Activated CD8-positive, alpha-beta memory T cell treated with anti-CD3 and anti-CD28 coated beads, Interleukin-2, amount 10 ng/mL, durations not matched to agents 7 days and 5 days (primary cell): ENCODE measurements at regions not wholly inside any gene's neighbourhood (a gene's known extent, or its start where the extent isn't known, plus 50 kb on each side); places are given as distances from the start of the nearest gene placed in this dataset.

Experiments used
- ATAC-seq: fragments of 150-1000 bp; cut with Tn5 transposase; one replicate; pipeline ENCODE4 v1.10.0; 2021; ENCODE audit warnings: moderate library complexity
- CTCF ChIA-PET: fragments of 350-600 bp; sonication (Branson Sonifier 250); formaldehyde crosslinking; loops from one replicate; lab custom pipeline; 2021; ENCODE audit warnings: antibody characterized with exemption; lab: Charles Lee
- DNase-seq: peaks from one replicate; pipeline ENCODE4 v3.0.0-alpha.2; 2020
- H3K27ac Mint-ChIP-seq: one replicate; pipeline ENCODE4 v1.8.0; 2021; ENCODE audit warnings: mild to moderate bottlenecking, mixed read lengths
- H3K27me3 Mint-ChIP-seq: one replicate; pipeline ENCODE4 v1.8.0; 2021; ENCODE audit warnings: mixed read lengths
- H3K36me3 Mint-ChIP-seq: one replicate; pipeline ENCODE4 v1.8.0; 2021; ENCODE audit warnings: mild to moderate bottlenecking, mixed read lengths
- H3K4me1 Mint-ChIP-seq: one replicate; pipeline ENCODE4 v1.8.0; 2021; ENCODE audit warnings: mixed read lengths
- H3K4me3 Mint-ChIP-seq: one replicate; pipeline ENCODE4 v1.8.0; 2021; ENCODE audit warnings: mild to moderate bottlenecking, moderate library complexity, mixed read lengths
- H3K9me3 Mint-ChIP-seq: one replicate; pipeline ENCODE4 v1.8.0; 2022; ENCODE audit warnings: low read depth, mixed read lengths

DNA sequence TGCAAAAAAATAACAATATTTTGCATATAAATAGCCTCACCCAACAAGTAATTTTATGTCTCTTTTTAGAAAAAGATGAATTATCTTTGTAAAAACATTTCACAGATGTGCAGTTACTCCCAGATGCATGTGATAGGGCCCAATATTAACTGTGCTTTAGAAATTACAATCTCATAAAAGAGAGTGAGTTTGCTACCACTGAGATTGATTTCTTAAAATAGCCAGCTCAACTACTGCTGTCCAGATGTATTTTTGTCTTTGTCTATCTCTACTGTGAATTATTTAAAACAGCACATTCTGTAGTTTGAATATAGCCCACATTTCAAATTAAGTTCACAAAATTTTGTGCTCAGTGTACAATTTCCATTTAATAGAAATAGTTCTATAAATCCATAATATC, 177.0 kb upstream of the TTC29 start:
- ATAC-seq (no peak), DNase-seq (no peak)
- Mint-ChIP-seq H3K27ac (no peak overlapping the region), H3K4me3 (no peak overlapping the region), H3K27me3 (peaks cover 15% of the 10 kb centered on the region), H3K9me3 (no peaks in the 10 kb centered on the region), H3K4me1 (no peaks in the 10 kb centered on the region), H3K36me3 (no peaks in the 10 kb centered on the region)
- CTCF ChIA-PET: no interaction called here

DNA sequence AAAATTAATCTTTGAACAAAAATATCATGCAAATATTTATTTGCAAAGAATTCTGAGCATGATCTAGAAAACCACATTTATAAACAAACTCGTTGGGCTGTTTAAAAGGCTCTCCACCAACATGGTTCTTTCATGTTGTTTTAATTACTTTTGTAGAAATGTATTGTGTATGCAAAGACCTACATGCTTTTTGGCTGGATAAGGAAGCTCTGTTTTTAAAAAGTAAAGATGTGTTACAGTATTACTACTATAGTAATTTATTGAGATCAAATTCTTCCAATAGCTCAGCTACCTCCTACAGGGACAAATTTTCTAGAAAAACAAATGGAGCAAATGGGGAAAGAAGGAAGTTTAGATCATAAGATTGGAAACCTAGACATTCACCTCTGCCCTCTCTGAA, 177.5 kb upstream of the TTC29 start:
- no peak for ATAC-seq
- H3K27me3 Mint-ChIP-seq: peaks cover 15% of the 10 kb centered on the region
- no peaks in the 10 kb centered on the region for H3K9me3 Mint-ChIP-seq
- H3K4me3 Mint-ChIP-seq: no peak overlapping the region
- H3K4me1 Mint-ChIP-seq: no peaks in the 10 kb centered on the region
- H3K27ac Mint-ChIP-seq: no peak overlapping the region
- H3K36me3 Mint-ChIP-seq: no peaks in the 10 kb centered on the region
- no peak for DNase-seq
- CTCF ChIA-PET: no interaction called here

DNA sequence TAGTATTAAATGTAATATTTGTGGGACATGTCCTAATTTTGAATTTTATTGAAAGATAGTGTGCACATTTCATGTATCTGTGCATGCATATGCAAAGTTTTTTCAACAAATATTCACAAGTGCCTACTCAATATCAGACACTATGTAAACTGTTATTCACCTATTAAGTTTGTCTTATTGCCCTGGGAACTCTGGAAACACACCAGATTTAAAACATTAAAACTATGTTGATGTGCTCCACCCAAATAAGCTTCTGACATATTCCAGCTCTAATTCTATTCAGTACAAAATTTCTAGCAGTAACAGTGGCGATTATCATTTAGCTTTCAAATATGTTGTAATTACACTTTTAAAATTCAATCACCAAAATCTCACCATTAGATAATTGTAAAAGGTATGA, 183.1 kb upstream of the TTC29 start:
- H3K4me3 Mint-ChIP-seq: no peak overlapping the region
- H3K27me3 Mint-ChIP-seq: peaks cover 12% of the 10 kb centered on the region
- H3K27ac Mint-ChIP-seq: no peak overlapping the region
- no peaks in the 10 kb centered on the region for H3K36me3 Mint-ChIP-seq
- H3K9me3 Mint-ChIP-seq: no peaks in the 10 kb centered on the region
- CTCF ChIA-PET: no interaction called here
- no peak for ATAC-seq
- no peak for DNase-seq
- no peaks in the 10 kb centered on the region for H3K4me1 Mint-ChIP-seq

DNA sequence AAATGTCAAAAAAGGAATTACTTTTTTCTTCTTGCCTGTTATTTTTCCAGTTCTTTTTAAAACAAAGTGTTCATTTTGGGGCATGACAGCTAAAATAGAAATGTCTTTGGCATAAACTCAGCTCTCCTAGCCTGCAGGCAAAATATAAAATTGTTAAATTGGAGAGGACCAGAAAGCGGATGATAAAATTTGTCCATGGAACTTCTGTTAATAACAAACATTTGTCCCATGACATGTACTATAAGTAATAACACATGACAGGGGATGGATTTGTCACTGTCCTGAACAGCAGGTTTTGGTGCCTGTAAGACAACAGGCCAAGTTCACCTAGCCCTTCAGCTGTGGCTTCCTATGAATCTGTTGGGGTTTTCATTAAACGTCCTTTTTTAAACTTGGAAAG, 184.0 kb upstream of the TTC29 start:
- ATAC-seq (no peak), DNase-seq (no peak)
- Mint-ChIP-seq H3K27ac (no peak overlapping the region), H3K4me3 (no peak overlapping the region), H3K9me3 (no peaks in the 10 kb centered on the region), H3K27me3 (peaks cover 9% of the 10 kb centered on the region), H3K36me3 (no peaks in the 10 kb centered on the region), H3K4me1 (no peaks in the 10 kb centered on the region)
- CTCF ChIA-PET: no interaction called here

DNA sequence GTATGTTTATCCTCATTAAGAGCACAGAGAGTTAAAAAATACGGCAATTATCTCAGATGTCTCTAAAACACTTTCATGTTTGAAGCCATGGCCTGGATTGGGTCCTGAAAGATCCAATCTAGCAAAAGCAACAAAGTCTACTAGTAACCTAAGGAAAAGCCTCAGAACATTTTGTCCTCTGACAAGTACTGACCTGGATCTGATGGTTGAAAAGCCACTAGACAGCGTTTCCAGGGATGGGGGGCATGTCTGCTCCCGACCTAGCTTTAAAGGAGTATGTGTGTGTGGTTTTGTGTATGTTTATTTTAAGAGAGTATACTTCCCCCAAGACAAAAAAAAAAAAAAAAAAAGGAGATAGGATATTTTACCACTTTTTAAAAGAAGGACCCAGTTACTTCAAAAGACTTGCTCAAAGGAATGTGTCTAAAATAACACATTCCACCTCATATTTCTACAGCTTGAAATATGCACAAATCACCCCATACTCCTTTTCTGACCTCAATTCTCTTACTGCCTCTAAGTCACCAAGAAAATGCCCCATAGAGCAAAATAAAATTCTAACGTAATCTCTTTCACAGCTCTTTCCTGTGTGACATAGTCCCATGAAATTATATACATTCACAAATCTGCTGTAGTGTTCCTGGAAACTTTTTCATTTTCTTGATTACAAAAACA, 189.0 kb upstream of the TTC29 start:
- no peaks in the 10 kb centered on the region for H3K9me3 Mint-ChIP-seq
- H3K4me1 Mint-ChIP-seq: peaks cover 3% of the 10 kb centered on the region
- H3K36me3 Mint-ChIP-seq: no peaks in the 10 kb centered on the region
- CTCF ChIA-PET: no interaction called here
- H3K4me3 Mint-ChIP-seq: no peak overlapping the region
- no peak overlapping the region for H3K27ac Mint-ChIP-seq
- no peak for DNase-seq
- peaks cover 13% of the 10 kb centered on the region for H3K27me3 Mint-ChIP-seq
- no peak for ATAC-seq

DNA sequence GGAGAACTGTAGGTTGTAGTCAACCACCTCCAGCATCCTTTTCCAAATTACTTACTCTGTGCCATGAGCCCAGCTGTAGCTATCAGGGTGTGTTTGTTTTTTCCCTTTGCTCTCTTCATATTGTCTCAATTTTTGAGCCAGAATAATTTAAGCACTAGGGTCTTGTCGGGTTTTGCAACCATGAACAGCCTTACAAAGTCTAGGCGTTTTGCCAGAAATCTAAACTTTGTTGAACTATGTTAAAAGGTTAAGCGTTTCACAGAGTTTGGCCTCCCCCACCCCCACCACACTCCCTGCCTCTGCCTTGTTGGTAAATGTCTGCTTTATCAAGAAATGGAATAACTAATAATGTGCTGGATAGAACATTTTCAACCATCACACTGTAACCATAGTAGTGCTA, 190.6 kb upstream of the TTC29 start:
- CTCF ChIA-PET: no interaction called here
- peaks cover 12% of the 10 kb centered on the region for H3K27me3 Mint-ChIP-seq
- H3K36me3 Mint-ChIP-seq: no peaks in the 10 kb centered on the region
- H3K4me3 Mint-ChIP-seq: no peak overlapping the region
- H3K27ac Mint-ChIP-seq: no peak overlapping the region
- DNase-seq (no peak), ATAC-seq (no peak)
- no peaks in the 10 kb centered on the region for H3K9me3 Mint-ChIP-seq
- H3K4me1 Mint-ChIP-seq: peaks cover 3% of the 10 kb centered on the region

DNA sequence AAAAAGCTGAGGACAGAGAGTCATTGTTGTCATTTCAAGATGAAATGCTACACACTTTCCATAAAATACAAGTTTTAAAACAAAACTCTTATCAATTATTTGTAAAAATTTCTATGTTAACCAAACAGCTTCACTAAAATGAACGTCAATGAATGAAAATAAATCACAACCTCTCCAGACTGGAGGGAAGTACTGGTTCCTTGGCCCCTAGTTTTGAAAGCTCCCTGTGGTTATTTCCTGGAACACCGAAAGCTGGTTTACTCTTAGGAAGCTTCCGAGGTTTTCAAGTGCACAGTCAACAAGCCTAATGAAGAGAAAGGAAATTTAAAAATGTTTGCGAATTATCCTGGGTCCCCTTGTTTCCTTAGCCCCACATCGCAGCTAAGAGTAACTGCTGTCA, 191.1 kb upstream of the TTC29 start:
- CTCF ChIA-PET: no interaction called here
- H3K4me1 Mint-ChIP-seq: peaks cover 3% of the 10 kb centered on the region
- H3K4me3 Mint-ChIP-seq: no peak overlapping the region
- peaks cover 12% of the 10 kb centered on the region for H3K27me3 Mint-ChIP-seq
- H3K9me3 Mint-ChIP-seq: no peaks in the 10 kb centered on the region
- DNase-seq (no peak), ATAC-seq (no peak)
- no peaks in the 10 kb centered on the region for H3K36me3 Mint-ChIP-seq
- no peak overlapping the region for H3K27ac Mint-ChIP-seq

DNA sequence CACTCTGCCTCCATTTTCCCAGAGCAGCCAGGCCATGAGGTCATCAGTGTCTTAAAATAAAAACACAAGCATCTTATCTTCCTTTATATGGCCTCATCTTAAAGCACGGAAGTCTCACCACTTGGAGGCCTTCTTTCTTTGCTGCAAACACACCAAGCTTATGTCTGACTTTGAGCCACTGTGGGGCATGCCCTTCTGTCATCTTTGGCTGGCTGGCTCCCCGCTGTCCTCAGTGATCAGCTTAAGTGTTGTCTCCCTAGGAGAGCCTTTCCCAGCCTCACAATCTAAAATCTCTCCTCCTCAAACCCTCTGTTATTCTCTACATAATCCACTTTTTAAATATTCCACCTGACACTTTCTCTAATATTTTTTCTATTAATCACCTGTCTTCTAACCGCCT, 191.6 kb upstream of the TTC29 start:
- CTCF ChIA-PET: no interaction called here
- ATAC-seq: no peak
- peaks cover 12% of the 10 kb centered on the region for H3K27me3 Mint-ChIP-seq
- no peaks in the 10 kb centered on the region for H3K36me3 Mint-ChIP-seq
- no peak overlapping the region for H3K27ac Mint-ChIP-seq
- no peaks in the 10 kb centered on the region for H3K9me3 Mint-ChIP-seq
- no peak for DNase-seq
- H3K4me1 Mint-ChIP-seq: peaks cover 3% of the 10 kb centered on the region
- H3K4me3 Mint-ChIP-seq: no peak overlapping the region

DNA sequence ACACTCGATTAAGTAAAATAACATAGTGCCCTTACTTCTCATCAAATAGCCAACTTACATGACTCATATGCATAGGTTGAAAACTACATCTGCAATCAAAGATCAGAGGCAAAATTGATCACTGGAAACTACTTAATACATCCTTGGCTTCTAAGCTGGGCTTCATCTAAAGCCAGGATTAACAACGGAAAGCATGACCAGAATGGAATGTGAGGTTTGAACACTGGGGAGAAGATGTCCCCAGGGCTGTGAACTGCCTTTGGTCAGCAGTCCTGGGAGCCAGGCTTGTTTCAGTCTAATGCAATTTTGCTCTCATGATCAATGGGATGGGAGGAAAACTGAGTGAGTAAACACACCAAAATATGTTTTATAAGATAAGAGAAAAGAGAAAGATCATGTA, 192.5 kb upstream of the TTC29 start:
- Mint-ChIP-seq H3K9me3 (no peaks in the 10 kb centered on the region), H3K27ac (no peak overlapping the region), H3K36me3 (no peaks in the 10 kb centered on the region), H3K4me1 (peaks cover 3% of the 10 kb centered on the region), H3K4me3 (no peak overlapping the region), H3K27me3 (peaks cover 8% of the 10 kb centered on the region)
- ATAC-seq (no peak), DNase-seq (no peak)
- CTCF ChIA-PET: no interaction called here

DNA sequence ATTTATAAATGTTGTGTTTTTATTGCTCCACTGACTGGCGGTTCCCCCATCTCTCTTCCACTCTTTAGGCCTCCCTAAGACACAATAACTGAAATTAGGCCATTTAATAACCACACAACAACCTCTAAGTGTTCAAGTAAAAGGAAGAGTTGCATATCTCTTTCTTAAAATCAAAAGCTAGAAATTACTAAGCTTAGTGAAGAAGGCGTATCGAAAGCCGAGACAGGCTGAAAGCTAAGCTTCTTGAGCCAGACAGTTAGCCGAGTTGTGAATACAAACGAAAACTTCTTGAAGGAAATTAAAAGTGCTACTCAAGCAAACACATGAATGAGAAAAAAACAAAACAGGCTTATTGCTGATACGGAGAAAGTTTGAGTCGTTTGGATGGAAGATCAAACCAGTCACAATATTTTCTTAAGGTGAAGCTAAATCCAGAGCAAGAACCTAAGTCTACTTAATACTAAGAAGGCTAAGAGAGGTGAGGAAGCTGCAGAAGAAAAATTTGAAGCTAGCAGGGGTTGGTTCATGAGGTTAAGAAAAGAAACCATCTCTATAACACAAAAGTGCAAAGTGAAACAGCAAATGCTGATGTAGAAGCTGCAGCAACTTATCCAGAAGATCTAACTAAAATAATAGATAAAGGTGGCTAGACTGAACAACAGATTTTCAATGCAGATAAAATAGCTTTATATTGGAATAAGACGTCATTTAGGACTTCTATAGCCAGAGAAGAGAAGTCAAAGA, 194.0 kb upstream of the TTC29 start:
- Mint-ChIP-seq H3K27me3 (peaks cover 6% of the 10 kb centered on the region), H3K4me1 (peaks cover 3% of the 10 kb centered on the region), H3K9me3 (no peaks in the 10 kb centered on the region), H3K36me3 (no peaks in the 10 kb centered on the region), H3K27ac (no peak overlapping the region), H3K4me3 (no peak overlapping the region)
- CTCF ChIA-PET: interaction anchor here (1.9 kb wide), 1 partner anchor 43 kb away, joined by 4 read pairs; no protein-coding TSS in a partner anchor
- DNase-seq (no peak), ATAC-seq (no peak)

DNA sequence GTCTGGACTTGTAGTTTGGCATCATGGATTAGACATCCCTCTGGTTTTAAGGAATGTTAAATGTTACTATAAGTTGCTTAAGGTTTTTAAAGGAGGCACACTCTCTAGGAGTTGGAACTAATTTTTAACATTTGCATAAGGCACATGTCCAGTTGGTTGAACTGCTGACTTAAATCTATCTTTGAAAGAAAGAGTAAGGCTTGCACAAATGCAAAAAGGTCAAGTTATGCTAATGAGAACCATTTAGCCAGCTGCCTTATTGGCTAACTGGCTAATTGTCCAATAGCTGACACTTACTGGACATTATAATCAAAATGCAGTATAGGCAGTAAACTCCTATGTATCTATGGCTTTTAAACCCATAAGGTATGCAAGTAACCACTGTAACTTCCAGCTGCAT, 206.1 kb upstream of the TTC29 start:
- no peak for ATAC-seq
- DNase-seq: no peak
- peaks cover 7% of the 10 kb centered on the region for H3K27me3 Mint-ChIP-seq
- H3K9me3 Mint-ChIP-seq: no peaks in the 10 kb centered on the region
- no peaks in the 10 kb centered on the region for H3K4me1 Mint-ChIP-seq
- H3K4me3 Mint-ChIP-seq: no peak overlapping the region
- CTCF ChIA-PET: interaction anchor here (0.9 kb wide), 1 partner anchor 9 kb away, joined by 3 read pairs; no protein-coding TSS in a partner anchor
- H3K27ac Mint-ChIP-seq: no peak overlapping the region
- no peaks in the 10 kb centered on the region for H3K36me3 Mint-ChIP-seq

DNA sequence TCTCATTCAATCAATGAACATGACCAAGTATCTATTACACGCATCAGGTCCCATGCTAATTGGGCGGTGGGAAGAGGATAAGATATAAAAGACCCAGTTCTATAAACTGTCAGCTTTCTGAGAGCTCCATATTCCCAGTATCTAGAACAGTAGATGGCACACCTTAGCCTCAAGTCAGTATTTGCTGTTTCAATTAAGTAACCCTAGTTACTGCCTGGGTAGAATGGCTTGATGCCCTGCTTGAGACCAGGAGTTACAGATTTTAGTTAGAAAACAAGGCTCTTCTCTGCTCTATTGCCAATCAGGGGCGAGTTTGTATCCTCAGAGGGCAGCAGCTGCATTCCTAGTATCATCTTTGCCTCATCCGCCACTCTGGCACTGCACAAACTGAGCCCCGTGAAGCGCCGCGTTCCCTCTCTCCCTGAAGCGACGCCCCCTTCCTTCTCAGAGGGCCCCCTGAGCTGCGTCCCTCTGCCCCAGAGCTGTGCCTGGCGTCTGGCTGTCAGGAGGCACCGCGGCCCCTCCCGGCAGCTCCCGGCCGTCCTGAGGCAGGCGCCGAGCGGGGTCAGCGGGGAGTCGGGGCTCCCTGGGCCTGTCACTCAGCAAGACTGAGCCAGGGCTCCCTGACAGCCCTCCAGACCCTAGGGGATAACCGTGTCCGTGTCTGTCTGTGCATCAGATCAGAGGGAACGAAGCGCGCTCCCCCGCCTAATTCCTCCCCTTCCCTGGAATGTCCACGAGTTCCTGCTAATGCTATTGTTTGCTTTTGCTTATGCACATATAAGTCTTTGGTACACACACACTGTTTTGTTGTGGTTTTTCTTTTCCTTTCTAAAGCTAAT, 212.4 kb upstream of the TTC29 start:
- H3K36me3 Mint-ChIP-seq: no peaks in the 10 kb centered on the region
- H3K27ac Mint-ChIP-seq: no peak overlapping the region
- DNase-seq (no peak), ATAC-seq (peak; percentile 16)
- peaks cover 24% of the 10 kb centered on the region for H3K27me3 Mint-ChIP-seq
- no peak overlapping the region for H3K4me3 Mint-ChIP-seq
- H3K9me3 Mint-ChIP-seq: no peaks in the 10 kb centered on the region
- peaks cover 2% of the 10 kb centered on the region for H3K4me1 Mint-ChIP-seq
- CTCF ChIA-PET: no interaction called here

DNA sequence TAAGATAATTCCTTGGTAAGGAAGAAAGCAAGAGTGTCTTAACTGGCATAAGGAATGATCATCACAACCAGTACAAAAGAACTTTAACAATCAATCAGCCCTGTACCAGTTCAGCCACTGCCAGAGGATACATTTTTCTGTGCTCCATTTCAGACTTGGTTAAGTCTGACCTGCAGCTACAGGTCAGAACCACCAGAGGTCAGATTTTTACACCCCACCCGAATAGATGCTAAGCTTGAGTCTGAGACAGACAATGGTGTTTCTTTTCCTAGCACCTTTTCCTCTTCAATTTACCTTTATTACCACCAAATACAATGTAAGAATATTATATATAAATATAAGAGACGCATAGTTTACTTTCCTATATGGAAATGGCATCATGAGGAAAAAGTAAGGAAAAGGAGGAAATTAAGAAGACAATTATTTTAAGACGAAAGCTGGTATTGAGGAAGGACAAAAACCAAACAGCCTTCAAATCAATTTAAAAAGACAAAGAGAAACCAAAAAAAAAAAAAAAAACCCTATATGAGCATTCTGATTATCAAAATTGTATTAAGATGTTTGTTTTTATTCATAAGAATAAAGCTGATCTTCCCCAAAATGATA, 215.3 kb upstream of the TTC29 start:
- Mint-ChIP-seq H3K4me3 (no peak overlapping the region), H3K4me1 (peaks cover 2% of the 10 kb centered on the region), H3K9me3 (no peaks in the 10 kb centered on the region), H3K36me3 (no peaks in the 10 kb centered on the region), H3K27ac (no peak overlapping the region), H3K27me3 (peaks cover 24% of the 10 kb centered on the region)
- CTCF ChIA-PET: interaction anchor here (0.9 to 2.5 kb wide), 7 partner anchors 9 to 705 kb away, joined by 3 to 20 read pairs (median 3); no protein-coding TSS in a partner anchor
- ATAC-seq (no peak), DNase-seq (no peak)
